ENCODE measurements at regions not wholly inside any gene's neighbourhood (a gene's known extent, or its start where the extent isn't known, plus 50 kb on each side); places are given as distances from the start of the nearest gene placed in this dataset.

- no peak overlapping the region for H3K4me3 ChIP-seq (IDR thresholded peaks at IDR 0.05; ENCODE audit: insufficient read depth, low read depth, low read length)
- no peaks in the 10 kb centered on the region for H3K79me2 ChIP-seq (ENCODE audit: insufficient read depth, low read depth)
- no peak overlapping the region for H2AFZ ChIP-seq (ENCODE audit: low read depth)
- no peak for TF ChIP-seq CTCF (conservative IDR thresholded peaks at IDR 0.05; ENCODE audit: low read depth, low read length)
- no peak overlapping the region for H3K27ac ChIP-seq
- H4K20me1 ChIP-seq (ENCODE audit: insufficient read depth): no peaks in the 10 kb centered on the region
- no peak overlapping the region for H3K4me2 ChIP-seq
- H3K36me3 ChIP-seq (ENCODE audit: insufficient read depth): no peaks in the 10 kb centered on the region
- no peaks in the 10 kb centered on the region for H3K4me1 ChIP-seq (ENCODE audit: low read depth, poor library complexity, severe bottlenecking)
- no peaks in the 10 kb centered on the region for H3K27me3 ChIP-seq (ENCODE audit: insufficient read depth, low read depth)
- no peak overlapping the region for H3K9ac ChIP-seq
Observed at GRCh38 chr18:45512363-45512953, 102.8 kb upstream of the SLC14A2 start.

- TF ChIP-seq CTCF (conservative IDR thresholded peaks at IDR 0.05; ENCODE audit: low read depth, low read length): no peak
- H3K79me2 ChIP-seq (ENCODE audit: insufficient read depth, low read depth): no peaks in the 10 kb centered on the region
- H3K9ac ChIP-seq: no peak overlapping the region
- no peak overlapping the region for H3K4me2 ChIP-seq
- no peaks in the 10 kb centered on the region for H4K20me1 ChIP-seq (ENCODE audit: insufficient read depth)
- H3K27me3 ChIP-seq (ENCODE audit: insufficient read depth, low read depth): no peaks in the 10 kb centered on the region
- no peak overlapping the region for H2AFZ ChIP-seq (ENCODE audit: low read depth)
- H3K4me1 ChIP-seq (ENCODE audit: low read depth, poor library complexity, severe bottlenecking): no peaks in the 10 kb centered on the region
- no peaks in the 10 kb centered on the region for H3K36me3 ChIP-seq (ENCODE audit: insufficient read depth)
- no peak overlapping the region for H3K27ac ChIP-seq
- H3K4me3 ChIP-seq (IDR thresholded peaks at IDR 0.05; ENCODE audit: insufficient read depth, low read depth, low read length): no peak overlapping the region
Observed at GRCh38 chr18:45517181-45517741, 98.0 kb upstream of the SLC14A2 start.

- Histone ChIP-seq H3K4me3 (IDR thresholded peaks at IDR 0.05; ENCODE audit: insufficient read depth, low read depth, low read length) (no peak overlapping the region), H3K79me2 (ENCODE audit: insufficient read depth, low read depth) (no peaks in the 10 kb centered on the region), H2AFZ (ENCODE audit: low read depth) (no peak overlapping the region), H3K9ac (no peak overlapping the region), H3K36me3 (ENCODE audit: insufficient read depth) (no peaks in the 10 kb centered on the region), H3K27ac (no peak overlapping the region), H3K4me2 (no peak overlapping the region), H3K27me3 (ENCODE audit: insufficient read depth, low read depth) (no peaks in the 10 kb centered on the region), H4K20me1 (ENCODE audit: insufficient read depth) (no peaks in the 10 kb centered on the region), H3K4me1 (ENCODE audit: low read depth, poor library complexity, severe bottlenecking) (no peaks in the 10 kb centered on the region)
- no peak for TF ChIP-seq CTCF (conservative IDR thresholded peaks at IDR 0.05; ENCODE audit: low read depth, low read length)
Observed at GRCh38 chr18:45518311-45519155, 96.7 kb upstream of the SLC14A2 start.

- Histone ChIP-seq H3K9ac (no peak overlapping the region), H2AFZ (ENCODE audit: low read depth) (no peak overlapping the region), H3K27ac (no peak overlapping the region), H4K20me1 (ENCODE audit: insufficient read depth) (no peaks in the 10 kb centered on the region), H3K36me3 (ENCODE audit: insufficient read depth) (no peaks in the 10 kb centered on the region), H3K27me3 (ENCODE audit: insufficient read depth, low read depth) (no peaks in the 10 kb centered on the region), H3K4me2 (no peak overlapping the region), H3K4me1 (ENCODE audit: low read depth, poor library complexity, severe bottlenecking) (no peaks in the 10 kb centered on the region), H3K79me2 (ENCODE audit: insufficient read depth, low read depth) (no peaks in the 10 kb centered on the region), H3K4me3 (IDR thresholded peaks at IDR 0.05; ENCODE audit: insufficient read depth, low read depth, low read length) (no peak overlapping the region)
- no peak for TF ChIP-seq CTCF (conservative IDR thresholded peaks at IDR 0.05; ENCODE audit: low read depth, low read length)
Observed at GRCh38 chr18:45519411-45520280, 95.6 kb upstream of the SLC14A2 start.

Measured in KMS-11 (cell line).